ENCODE measurements at regions not wholly inside any gene's neighbourhood (a gene's known extent, or its start where the extent isn't known, plus 50 kb on each side); places are given as distances from the start of the nearest gene placed in this dataset.

DNA sequence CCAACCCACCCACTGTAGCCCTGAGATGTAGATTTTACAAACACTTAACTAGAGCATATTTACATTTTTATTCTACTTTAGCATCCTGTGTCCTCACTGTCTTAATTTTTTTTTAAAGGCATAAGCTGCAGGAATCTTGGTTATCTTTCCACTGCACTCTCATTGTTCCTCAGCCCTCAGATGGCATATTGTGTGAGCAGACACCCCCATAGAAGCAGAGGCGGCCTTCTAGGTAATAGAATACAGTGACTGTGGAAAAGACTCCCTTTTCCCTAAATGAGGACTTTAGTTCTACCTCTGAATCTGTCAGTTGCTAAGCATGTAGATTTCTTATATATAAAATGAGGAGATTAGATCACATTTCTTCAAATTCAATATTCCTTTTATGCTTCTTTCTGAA is 543.5 kb upstream of the SPHKAP start:
- TF ChIP-seq, protein P1, sequence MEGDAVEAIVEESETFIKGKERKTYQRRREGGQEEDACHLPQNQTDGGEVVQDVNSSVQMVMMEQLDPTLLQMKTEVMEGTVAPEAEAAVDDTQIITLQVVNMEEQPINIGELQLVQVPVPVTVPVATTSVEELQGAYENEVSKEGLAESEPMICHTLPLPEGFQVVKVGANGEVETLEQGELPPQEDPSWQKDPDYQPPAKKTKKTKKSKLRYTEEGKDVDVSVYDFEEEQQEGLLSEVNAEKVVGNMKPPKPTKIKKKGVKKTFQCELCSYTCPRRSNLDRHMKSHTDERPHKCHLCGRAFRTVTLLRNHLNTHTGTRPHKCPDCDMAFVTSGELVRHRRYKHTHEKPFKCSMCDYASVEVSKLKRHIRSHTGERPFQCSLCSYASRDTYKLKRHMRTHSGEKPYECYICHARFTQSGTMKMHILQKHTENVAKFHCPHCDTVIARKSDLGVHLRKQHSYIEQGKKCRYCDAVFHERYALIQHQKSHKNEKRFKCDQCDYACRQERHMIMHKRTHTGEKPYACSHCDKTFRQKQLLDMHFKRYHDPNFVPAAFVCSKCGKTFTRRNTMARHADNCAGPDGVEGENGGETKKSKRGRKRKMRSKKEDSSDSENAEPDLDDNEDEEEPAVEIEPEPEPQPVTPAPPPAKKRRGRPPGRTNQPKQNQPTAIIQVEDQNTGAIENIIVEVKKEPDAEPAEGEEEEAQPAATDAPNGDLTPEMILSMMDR (conservative IDR thresholded peaks at IDR 0.05): no peak
- TF ChIP-seq ZFX (IDR thresholded peaks at IDR 0.05): no peak

Data from C4-2B (cell line).